HG03520 (cell line): ENCODE measurements at regions not wholly inside any gene's neighbourhood (a gene's known extent, or its start where the extent isn't known, plus 50 kb on each side); places are given as distances from the start of the nearest gene placed in this dataset.

Source experiments
- ATAC-seq: cut with Tn5 transposase; IDR thresholded peaks from one replicate; pipeline ENCODE4 v1.9.1; 2021; ENCODE audit warnings: mild to moderate bottlenecking, moderate library complexity; ENCODE audit not compliant: unreplicated experiment

DNA sequence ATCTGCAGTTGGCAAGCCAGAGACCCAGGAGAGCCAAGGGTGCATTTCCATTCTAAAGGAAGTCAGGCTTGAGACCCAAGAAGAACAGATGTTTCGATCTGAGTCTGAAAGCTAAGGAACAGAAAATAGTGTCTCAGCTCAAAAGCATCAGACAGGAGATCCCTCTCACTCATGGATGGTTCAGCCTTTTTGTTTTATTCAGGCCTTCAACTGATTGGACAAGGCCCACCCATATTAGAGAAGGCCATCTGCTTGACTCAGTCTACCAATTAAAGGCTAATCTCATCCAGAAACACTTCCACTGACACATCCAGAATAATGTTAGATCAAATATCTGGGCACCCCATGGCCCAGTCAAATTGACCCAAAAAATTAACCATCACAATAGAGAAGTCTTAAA lies 255.0 kb downstream of the TXNL1 start:
- ATAC-seq: no peak

DNA sequence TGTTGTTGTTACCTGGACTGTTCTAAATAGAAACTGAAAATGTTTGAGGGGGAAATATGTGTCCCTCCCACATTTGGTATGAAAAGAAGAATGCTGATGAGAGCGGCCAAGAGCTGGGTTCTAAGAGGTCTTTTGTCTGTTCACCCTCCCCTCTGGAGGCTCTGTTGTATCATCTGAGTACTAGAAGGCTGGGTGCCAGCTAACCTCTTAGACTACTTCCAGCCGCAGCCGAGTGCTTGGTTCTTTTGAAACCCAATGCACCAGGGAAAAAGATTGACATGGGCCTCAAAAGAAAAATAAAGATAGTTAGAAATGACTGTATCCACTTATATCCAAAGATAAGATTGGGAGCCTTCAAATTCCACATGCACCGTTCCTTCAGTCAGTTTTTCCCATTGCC lies 255.9 kb downstream of the TXNL1 start:
- no peak for ATAC-seq

DNA sequence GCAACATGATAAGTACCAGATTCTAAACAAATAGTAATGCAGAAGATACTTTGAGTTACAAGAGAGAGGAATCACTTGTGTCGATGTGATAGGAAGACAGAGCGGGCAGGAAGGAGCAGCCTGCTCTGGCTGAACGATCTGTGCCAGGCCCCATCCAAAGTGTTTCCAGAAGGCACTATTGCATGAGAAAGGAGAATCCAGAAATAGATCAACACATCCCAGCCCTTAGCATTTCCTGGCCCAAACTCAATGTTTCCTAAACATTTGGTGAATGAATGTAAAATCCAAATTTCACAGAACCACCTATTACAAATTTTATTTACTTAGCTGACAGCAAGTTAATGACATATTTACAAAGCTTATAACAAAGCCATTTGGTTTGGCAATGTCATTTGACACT lies 257.2 kb downstream of the TXNL1 start:
- no peak for ATAC-seq

DNA sequence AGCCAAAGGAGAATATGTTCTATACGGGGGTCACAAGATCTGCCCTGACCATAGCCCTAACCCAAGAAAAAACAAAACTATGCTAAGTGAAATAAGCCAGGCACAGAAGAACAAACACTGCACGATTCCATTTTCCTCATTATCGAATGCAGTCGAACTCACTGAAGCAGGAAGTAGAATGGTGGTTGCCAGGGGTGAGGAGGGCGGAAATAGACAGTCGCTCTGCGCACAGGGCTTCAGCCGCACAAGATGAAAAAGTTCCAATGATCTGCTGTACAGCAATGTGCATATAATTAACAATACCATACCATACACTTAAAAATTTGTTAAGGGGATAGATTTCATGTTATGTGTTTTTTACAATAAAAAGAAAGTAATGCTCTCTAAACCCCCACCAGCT lies 257.7 kb downstream of the TXNL1 start:
- no peak for ATAC-seq

DNA sequence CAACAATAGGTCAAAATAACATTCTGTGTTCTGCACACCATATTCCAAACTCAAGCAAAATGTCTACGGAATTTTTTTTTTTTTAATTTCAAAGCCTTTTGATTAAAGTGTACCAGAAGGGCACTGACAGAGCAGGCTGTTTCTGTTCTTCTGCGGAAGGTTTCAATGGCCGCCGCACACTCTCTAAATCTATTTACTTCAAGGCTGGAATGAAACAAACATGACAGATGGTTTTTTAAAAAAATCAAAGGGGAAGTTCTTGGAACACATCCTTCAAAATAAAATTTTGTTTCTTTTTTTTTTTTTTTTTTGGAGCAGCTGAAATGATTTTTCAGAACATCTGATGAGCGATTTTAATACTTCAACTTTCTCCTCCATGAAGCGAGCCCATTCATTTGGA lies 259.1 kb downstream of the TXNL1 start:
- no peak for ATAC-seq

DNA sequence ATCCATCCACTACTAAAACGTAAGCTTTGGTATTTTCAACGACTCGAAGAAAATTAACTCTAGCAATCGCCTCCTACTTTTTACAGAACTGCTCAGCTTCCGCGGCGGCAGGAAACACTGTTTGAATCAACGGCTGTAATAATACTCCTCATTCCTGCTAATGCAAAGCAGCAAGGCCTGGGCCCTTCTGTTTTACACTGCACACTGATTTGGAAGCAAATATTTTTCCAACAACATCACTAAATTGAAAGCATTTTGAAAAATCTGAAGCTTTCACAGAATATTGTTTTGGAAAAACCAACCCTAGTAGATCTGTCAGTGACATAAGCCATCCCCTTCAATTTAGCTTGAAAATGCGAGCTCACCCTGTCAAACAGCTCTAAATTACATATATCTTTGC lies 261.2 kb downstream of the TXNL1 start:
- no peak for ATAC-seq

DNA sequence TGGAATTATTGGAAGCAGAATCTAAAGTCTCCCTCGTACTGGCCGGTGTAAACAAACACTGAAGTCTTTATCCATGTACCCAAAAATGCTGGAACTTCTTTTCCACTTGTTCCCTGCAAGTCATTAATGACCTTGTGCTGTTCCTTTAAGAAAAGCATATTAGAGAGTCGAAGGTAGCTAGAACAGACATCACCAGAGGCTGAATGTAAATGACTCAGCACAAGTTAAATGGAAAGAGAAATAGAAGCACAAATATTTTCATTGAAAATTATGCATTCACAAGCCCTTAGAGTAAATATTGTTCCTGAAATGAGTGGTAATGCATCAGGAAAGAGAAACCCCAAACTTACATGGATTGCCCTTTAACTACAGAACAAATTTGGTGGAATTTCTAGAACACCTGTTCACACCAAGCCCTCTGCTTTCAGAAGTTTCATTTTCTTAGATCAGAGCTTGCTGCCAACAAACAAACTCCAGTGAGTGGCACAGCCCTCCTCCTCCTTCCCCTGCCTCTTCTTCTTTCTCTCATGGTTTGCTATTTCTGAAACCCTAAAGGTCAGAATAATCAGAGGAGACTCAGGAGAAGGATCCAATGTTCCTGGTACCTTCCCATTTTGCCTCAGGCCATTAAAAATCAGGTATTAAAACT lies 264.3 kb downstream of the TXNL1 start:
- no peak for ATAC-seq

DNA sequence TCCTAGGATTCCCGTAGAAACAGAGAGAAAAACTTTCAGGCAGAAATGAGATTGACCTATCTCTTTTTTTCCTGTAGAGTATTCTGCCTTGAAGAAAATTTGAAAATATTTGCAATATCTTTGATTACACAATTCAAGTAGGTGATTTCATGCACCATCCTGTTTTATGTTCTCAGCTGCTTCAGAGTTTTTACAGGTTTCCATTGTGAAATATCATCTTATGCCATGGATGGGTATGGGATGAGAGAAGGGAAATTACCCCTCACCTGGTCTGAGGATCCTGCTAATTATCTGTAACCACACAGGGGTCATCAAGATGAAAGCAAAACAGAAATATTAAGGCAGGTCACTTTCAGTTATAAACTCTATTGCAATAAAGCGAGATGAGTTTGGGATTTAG lies 264.8 kb downstream of the TXNL1 start:
- no peak for ATAC-seq

DNA sequence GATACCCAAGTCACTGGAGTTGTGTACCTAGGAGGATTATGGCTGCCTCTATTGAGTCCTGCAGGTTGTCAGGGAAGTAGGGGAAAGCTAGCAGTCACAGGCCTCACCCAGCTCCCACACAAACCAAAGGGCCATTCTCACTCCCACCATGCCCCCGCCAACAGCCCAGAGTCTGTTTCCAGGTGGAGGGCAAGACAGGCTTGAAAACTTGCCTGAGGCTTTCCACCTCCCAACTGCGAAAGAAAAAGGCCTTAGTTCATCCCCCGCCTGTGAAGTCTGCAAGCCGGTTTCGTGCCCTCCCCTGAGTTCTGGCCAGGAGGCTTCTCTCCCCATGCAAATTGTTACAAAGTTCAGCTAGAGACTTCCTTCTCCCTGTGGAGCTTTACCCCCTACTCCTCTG lies 270.3 kb downstream of the TXNL1 start:
- no peak for ATAC-seq

DNA sequence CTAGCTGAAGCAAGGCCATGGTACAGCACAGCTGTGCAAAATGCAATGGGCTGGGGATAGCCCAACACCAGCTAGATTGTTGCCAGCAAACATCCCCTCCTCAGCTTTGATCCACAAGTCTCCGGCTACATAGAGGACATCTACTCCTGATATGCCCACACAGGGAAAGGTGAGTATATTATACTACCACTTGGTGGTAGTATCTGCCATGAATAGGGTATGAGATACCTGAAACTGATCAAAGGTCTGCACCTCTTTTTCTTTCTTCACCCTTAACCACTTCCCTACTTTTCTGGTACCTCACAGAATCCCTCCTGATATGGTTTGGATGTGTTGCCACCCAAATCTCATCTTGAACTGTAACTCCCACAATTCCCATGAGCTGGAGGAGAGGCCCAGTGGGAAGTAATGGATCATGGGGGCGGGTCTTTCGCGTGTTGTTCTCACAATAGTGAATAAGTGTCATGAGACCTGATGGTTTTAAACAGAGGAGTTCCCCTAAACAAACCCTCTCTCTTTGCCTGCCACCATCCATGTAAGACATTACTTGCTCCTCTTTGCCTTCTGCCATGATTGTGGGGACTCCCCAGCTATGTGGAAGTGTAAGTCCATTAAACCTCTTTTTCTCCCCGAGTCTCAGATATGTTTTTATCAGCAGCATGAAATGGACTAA lies 279.6 kb downstream of the TXNL1 start:
- ATAC-seq: no peak

DNA sequence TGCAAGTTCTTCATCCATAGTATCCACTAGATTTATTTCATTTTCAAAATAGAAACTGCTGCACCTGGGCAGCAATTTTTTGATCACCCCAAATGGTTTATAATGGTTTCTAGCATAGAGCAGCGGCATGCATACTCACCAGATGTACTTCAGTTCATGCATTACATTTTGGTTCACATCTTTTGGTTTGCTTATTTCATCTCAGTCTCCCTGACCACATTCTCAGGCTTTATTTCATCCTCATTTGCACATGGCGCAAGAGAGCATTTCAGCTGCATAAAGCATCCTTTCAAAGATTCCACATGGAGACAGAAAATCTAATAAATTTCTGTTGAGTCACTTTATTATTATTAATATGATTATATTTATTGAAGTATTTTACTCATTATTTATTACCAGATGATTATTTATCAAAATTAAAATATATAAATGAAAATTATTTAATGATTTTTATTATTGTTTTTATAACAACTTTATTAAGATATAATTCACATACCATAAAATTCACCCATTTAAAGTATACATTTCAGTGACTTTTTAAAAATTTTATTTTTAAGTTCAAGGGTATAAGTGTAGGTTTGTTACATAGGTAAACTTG lies 284.6 kb downstream of the TXNL1 start:
- ATAC-seq: no peak

DNA sequence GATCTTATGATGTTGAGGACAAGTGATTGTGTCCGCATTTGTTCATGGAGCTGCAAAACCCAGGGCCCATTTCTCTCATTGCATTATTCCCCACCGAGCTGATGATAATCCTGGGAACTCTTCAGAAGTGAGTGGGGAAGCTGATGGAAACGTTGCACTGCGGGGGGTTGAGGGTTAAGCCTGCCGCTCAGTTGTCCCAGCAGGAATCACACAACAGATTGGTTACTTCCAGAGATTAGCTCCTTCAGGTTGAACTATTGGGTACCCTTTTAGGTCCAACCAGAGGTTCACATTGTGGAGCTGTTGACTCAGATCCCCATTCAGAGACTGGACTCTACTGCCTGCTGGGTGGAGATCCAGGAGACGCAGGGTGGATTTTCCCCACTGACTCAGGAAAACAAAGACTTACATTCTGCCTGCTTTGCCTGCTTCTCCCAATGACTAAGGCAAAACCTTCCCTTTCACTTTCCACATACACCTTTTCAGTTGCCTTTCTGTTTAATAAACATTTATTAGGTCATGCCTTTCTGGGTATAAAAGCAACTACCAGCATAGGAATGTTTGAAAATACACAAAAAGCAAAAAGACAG lies 286.4 kb downstream of the TXNL1 start:
- ATAC-seq: no peak

DNA sequence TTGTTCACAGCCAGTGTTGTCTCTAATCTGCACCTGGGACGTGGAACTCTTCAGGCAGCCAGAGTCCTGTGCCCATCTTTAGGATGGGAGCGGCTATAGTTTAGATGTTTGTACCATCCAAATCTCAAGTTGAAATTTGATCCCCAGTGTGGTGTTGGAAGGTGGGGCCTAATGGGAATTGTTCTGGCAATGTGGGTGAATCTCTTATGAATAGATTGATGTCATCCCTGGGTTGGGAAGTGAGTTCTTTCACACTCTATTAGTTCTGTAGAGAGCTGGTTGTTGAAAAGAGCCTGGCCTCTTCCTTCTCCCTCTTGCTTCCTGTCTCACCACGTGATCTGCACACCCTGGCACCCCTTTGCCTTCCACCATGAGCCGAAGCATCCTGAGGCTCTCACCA lies 300.9 kb downstream of the TXNL1 start:
- no peak for ATAC-seq

DNA sequence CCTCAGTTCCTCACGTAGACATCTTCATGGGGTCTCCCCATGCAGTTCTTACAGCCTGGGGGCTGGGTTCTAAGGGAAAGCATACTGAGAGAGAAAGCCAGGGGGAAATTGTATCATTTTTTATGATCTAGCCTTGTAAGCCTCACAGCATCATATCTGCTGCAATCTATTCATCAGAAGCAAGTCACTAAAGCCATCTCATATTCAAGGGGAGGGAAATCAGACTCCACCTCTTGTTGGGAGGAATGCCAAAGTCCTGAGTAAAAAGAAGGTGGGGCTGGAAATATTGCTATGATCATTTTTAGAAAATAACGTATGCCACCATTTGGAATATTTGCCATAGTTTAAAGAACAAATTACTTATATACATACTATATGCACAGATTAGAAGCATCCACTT lies 304.6 kb downstream of the TXNL1 start:
- ATAC-seq: no peak

DNA sequence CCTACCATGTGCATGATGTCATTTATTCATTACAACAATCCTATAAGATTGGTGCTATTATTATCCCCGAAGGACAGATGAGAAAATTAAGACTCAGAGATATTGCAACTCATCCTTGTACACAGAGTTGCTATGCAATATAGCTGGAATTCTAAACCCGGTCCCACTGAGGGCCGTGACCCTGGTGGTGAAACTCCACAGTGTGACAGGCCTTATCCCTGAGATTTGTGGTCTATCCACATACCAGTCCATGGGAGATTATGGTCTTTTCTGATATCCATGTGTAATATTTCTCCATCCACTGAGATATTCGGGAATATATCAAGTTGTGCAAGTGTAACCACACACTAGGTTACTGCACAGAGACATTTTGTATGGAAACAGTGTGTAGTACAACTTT lies 305.2 kb downstream of the TXNL1 start:
- ATAC-seq: no peak

DNA sequence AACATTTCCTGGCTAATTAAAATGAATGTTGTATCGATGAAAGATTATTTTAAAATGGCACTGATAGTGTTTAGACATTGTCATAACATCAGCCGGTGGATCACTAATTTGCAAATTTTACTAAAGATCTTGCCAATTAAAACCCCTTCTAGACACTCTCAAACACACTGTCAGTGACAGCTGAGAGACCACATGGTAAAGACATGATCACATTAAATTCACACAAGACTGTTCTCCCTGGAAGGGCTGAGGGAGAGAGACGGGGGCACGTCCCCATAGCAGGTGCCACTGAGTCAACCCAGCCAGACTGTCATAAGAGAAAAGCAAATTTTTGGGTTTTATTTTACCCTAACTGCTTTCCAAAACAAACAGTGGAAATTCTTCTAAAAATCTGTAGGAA lies 306.0 kb downstream of the TXNL1 start:
- ATAC-seq: no peak

DNA sequence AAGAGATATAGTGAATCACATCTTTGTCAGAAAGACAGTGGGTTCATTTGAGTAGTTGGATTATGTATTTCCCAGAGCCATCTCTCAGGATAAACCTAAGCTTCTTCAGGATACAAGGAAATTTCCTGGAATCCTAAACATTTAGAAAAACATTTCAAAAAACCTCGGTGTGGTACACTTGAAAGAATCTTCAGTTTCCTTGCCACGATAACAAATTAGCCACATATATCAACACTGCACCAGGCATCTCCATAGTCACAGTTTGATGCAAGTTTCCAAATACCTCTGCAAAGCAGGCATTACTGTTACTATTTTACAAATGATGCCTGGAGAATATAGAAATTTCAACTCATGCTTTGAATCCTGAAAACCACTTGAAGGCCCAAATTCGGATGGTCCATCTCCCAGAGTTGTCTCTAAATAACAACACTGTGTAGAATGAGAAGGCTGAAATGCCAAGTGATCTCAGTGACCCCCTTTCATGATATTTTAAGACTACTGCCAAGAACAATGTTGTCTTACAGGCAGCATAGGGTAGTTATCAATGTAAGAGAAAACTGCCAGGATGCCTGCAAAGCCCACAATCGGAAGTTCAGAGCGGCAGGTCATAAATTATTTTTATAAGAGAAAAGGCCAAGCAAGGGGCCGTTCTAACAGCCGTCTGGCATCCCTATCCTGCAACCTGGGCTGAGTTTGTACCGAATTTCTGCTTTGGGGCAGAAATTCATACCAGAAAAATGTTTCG lies 307.9 kb downstream of the TXNL1 start:
- no peak for ATAC-seq

DNA sequence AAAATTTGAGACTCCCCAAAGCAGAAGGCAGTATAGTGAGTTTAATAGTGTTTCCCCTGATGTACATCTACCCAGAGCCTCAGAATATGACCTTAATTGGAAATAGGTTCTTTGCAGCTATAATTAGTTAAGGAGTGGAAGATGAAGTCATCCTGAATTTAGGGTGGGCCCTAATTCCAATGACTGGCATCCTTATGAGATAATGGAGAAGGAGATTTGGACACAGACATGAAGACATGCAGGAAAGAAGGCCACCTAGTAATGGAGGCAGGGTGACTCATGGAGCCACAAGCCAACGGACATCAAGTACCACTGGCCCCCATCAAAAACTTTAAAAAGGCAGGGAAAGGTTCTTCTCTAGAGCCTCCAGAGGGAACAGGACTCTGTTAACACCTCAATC lies 308.9 kb downstream of the TXNL1 start:
- ATAC-seq: no peak

DNA sequence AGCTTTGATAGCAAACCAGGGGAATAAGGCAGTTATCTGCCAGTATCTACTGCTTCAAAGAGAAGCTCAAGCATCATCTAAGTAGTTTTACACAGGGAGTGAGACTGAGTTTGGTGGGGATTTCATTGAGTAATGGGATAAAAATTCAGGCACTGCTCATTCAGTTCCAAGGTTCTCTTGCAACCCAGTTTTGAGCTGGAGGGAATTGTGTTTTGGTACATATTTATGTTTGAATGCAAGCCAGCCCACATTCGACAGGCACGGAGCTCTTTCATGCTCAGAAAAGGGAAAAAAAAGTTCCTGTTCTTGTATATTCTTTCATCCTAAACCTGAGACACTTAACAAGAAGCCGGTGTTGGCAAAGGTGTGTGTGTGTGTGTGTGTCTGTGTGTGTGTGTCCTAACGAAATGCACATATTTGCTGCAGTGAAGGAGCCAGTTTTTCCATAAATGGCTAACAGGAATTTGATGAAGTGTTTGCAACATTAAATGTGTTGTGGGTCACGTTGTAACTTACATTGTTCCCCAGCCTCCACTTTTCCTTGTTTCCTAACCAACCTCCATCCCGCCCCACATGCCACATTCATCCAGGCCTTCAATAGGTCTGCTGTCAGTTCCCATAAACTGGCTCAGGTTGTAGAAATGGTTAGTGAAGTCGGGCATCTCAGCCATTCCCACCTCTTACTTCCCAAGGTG lies 311.1 kb downstream of the TXNL1 start:
- no peak for ATAC-seq

DNA sequence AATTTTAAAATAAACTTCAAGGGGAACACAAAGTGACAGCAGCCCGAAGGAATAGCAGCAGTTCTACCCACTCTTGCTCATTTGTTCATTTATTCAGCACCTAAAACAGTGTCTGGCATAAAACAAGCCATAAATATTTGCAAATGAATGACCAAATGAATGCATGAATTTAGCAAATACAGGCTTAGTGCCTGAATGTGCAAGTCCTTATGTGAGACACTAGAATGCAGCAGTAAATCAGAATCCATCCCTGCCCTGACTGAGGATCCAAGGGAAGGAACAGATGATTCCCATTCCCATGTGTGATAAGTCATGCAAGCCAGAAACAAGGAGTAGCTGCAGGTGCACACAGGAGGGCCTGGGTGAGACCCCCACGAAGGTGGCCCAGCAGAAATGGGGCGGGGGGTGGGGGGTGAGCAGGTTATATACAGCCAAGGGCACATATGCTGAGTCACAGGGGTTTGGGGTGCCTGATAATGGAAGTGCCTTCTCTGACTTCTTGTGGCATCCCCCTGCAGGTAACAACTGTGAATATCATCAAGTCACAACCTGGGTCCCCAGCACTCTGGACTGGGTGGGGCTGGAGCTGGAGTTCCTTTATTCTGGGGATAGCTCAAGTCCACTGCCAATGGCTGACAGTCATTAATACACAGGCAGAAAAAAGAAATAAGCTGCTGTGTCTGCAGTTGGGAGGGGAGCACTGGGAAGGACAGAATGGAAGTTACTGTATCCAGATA lies 311.9 kb downstream of the TXNL1 start:
- ATAC-seq: no peak
